DOHH2 (cell line): ENCODE measurements at regions not wholly inside any gene's neighbourhood (a gene's known extent, or its start where the extent isn't known, plus 50 kb on each side); places are given as distances from the start of the nearest gene placed in this dataset.

Source experiments
- EZH2phosphoT487 ChIP-seq: fragments of 200-600 bp; sonication (generic); IDR thresholded peaks from 2 replicates; pipeline ENCODE4 v1.6.1; 2017; ENCODE audit warnings: borderline replicate concordance, mild to moderate bottlenecking, antibody characterized with exemption, low read length, moderate library complexity, mixed read lengths
- TF ChIP-seq, protein P1 (sequence below): fragments of 200-600 bp; sonication (generic); IDR thresholded peaks from one replicate; pipeline ENCODE4 v1.5.1; 2014; ENCODE audit warnings: antibody characterized with exemption, mild to moderate bottlenecking, low read depth, low read length; ENCODE audit not compliant: poor library complexity, severe bottlenecking

DNA sequence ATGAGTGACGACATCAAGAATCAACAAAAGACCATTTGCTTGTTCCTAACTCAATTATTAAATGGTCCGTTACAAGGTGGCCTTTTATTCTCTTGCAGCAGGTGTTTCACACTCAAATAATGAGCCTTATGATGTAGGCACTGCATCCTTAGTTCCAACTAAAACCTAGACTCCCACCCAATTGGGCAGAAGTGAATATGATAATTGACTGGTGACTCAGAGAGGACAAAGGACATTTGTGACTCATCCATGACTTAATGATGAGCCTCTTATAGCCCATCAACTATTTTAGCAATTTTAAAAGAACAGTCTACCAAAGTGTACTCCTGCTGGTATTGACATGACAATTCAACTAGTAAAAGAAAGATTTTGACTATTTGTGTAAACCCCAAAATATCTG is 1027.8 kb upstream of the PHF14 start:
- TF ChIP-seq, protein P1, sequence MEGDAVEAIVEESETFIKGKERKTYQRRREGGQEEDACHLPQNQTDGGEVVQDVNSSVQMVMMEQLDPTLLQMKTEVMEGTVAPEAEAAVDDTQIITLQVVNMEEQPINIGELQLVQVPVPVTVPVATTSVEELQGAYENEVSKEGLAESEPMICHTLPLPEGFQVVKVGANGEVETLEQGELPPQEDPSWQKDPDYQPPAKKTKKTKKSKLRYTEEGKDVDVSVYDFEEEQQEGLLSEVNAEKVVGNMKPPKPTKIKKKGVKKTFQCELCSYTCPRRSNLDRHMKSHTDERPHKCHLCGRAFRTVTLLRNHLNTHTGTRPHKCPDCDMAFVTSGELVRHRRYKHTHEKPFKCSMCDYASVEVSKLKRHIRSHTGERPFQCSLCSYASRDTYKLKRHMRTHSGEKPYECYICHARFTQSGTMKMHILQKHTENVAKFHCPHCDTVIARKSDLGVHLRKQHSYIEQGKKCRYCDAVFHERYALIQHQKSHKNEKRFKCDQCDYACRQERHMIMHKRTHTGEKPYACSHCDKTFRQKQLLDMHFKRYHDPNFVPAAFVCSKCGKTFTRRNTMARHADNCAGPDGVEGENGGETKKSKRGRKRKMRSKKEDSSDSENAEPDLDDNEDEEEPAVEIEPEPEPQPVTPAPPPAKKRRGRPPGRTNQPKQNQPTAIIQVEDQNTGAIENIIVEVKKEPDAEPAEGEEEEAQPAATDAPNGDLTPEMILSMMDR = no peak
- no peak for TF ChIP-seq EZH2phosphoT487
